ENCODE measurements at regions not wholly inside any gene's neighbourhood (a gene's known extent, or its start where the extent isn't known, plus 50 kb on each side); places are given as distances from the start of the nearest gene placed in this dataset.

DNA sequence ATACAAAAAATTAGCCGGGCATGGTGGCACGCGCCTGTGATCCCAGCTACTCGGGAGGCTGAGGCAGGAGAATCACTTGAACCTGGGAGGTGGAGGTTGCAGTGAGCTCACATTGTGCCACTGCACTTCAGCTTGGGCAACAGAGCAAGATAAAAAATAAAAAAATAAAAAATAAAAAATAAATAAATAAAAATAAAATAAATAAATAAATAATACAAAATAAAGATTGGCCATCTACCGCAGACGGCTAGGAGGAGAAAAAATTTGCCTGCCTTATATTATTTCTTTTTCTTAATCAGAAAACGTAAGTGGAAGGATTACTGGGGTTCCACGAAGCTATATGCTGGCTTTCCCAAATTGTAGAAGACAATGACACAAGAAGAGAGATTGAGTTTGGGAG is 229.7 kb downstream of the EPHA4 start:
- no peaks in the 10 kb centered on the region for H3K36me3 ChIP-seq (ENCODE audit: control insufficient read depth, low read length)
- no peak overlapping the region for H3K27ac ChIP-seq (ENCODE audit: low read depth, low read length)
- TF ChIP-seq, protein P1, sequence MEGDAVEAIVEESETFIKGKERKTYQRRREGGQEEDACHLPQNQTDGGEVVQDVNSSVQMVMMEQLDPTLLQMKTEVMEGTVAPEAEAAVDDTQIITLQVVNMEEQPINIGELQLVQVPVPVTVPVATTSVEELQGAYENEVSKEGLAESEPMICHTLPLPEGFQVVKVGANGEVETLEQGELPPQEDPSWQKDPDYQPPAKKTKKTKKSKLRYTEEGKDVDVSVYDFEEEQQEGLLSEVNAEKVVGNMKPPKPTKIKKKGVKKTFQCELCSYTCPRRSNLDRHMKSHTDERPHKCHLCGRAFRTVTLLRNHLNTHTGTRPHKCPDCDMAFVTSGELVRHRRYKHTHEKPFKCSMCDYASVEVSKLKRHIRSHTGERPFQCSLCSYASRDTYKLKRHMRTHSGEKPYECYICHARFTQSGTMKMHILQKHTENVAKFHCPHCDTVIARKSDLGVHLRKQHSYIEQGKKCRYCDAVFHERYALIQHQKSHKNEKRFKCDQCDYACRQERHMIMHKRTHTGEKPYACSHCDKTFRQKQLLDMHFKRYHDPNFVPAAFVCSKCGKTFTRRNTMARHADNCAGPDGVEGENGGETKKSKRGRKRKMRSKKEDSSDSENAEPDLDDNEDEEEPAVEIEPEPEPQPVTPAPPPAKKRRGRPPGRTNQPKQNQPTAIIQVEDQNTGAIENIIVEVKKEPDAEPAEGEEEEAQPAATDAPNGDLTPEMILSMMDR (IDR thresholded peaks at IDR 0.05; ENCODE audit: low read depth, low read length, poor library complexity, severe bottlenecking): no peak
- TF ChIP-seq EZH2phosphoT487 (IDR thresholded peaks at IDR 0.05; ENCODE audit: borderline replicate concordance, low read length): no peak
- no peaks in the 10 kb centered on the region for H3K9me2 ChIP-seq (replicated peaks; ENCODE audit: control insufficient read depth, low read length)
- H3K4me2 ChIP-seq (ENCODE audit: low read length): no peak overlapping the region
- no peak overlapping the region for H3K4me3 ChIP-seq (ENCODE audit: low read length)
- H4K20me1 ChIP-seq (ENCODE audit: control insufficient read depth, insufficient read depth, low read depth, low read length): no peaks in the 10 kb centered on the region
- no peaks in the 10 kb centered on the region for H3K79me2 ChIP-seq (ENCODE audit: control insufficient read depth, low read length)
- no peaks in the 10 kb centered on the region for H3K4me1 ChIP-seq (ENCODE audit: control insufficient read depth, low read length)
- no peaks in the 10 kb centered on the region for H3K9me3 ChIP-seq (ENCODE audit: control insufficient read depth, insufficient read depth, low read length)
- H3F3A ChIP-seq (ENCODE audit: control insufficient read depth, insufficient read depth): no peaks in the 10 kb centered on the region
- no peaks in the 10 kb centered on the region for H3K27me3 ChIP-seq (ENCODE audit: control insufficient read depth, low read length)

DNA sequence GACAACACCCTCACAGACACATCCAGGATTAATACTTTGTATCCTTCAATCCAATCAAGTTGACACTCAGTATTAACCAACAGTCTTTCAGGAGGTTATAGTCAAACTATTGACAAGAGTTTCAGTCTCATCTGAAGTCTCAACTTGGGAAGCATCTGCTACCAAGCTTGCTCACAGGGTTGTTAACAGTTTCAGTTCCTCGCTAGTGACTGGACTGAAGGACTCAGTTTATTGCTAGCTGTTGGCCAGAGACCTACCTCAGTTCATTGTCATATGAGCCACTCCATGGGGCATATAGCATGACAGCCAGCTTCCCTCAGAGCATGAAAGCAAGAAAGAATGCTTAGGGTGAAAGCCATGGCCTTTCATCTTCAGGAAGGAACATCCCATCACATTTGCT is 228.6 kb downstream of the EPHA4 start:
- Histone ChIP-seq H3F3A (ENCODE audit: control insufficient read depth, insufficient read depth) (no peaks in the 10 kb centered on the region), H3K4me3 (ENCODE audit: low read length) (no peak overlapping the region), H3K4me2 (ENCODE audit: low read length) (no peak overlapping the region), H3K9me3 (ENCODE audit: control insufficient read depth, insufficient read depth, low read length) (no peaks in the 10 kb centered on the region), H3K79me2 (ENCODE audit: control insufficient read depth, low read length) (no peaks in the 10 kb centered on the region), H3K27ac (ENCODE audit: low read depth, low read length) (no peak overlapping the region), H3K9me2 (replicated peaks; ENCODE audit: control insufficient read depth, low read length) (no peaks in the 10 kb centered on the region), H4K20me1 (ENCODE audit: control insufficient read depth, insufficient read depth, low read depth, low read length) (no peaks in the 10 kb centered on the region), H3K4me1 (ENCODE audit: control insufficient read depth, low read length) (no peaks in the 10 kb centered on the region), H3K27me3 (ENCODE audit: control insufficient read depth, low read length) (no peaks in the 10 kb centered on the region), H3K36me3 (ENCODE audit: control insufficient read depth, low read length) (no peaks in the 10 kb centered on the region)
- TF ChIP-seq, protein P1 (IDR thresholded peaks at IDR 0.05; ENCODE audit: low read depth, low read length, poor library complexity, severe bottlenecking): no peak
- no peak for TF ChIP-seq EZH2phosphoT487 (IDR thresholded peaks at IDR 0.05; ENCODE audit: borderline replicate concordance, low read length)

DNA sequence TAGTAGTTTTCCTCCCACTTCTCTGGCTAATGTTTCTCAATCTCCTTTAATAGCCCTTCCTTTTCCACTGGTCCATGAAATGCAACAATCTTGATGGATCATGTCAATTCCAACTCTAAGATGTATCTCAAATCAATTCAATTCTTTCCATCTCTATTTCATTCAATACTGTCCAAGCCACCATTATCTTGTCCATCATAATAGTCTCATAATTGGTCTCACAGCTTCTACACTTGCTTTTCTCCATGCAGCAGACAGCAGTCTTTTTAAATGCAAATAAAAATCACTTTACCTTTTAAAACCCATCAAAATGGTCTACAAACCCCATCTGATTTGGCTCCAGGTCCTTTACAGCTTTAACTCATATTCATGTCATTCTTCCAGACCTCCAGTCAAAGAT is 226.6 kb downstream of the EPHA4 start:
- H3K36me3 ChIP-seq (ENCODE audit: control insufficient read depth, low read length): no peaks in the 10 kb centered on the region
- no peak overlapping the region for H3K4me3 ChIP-seq (ENCODE audit: low read length)
- H3K4me1 ChIP-seq (ENCODE audit: control insufficient read depth, low read length): no peaks in the 10 kb centered on the region
- no peaks in the 10 kb centered on the region for H3F3A ChIP-seq (ENCODE audit: control insufficient read depth, insufficient read depth)
- H3K79me2 ChIP-seq (ENCODE audit: control insufficient read depth, low read length): no peaks in the 10 kb centered on the region
- H3K4me2 ChIP-seq (ENCODE audit: low read length): no peak overlapping the region
- no peak overlapping the region for H3K27ac ChIP-seq (ENCODE audit: low read depth, low read length)
- H4K20me1 ChIP-seq (ENCODE audit: control insufficient read depth, insufficient read depth, low read depth, low read length): no peaks in the 10 kb centered on the region
- H3K9me3 ChIP-seq (ENCODE audit: control insufficient read depth, insufficient read depth, low read length): no peaks in the 10 kb centered on the region
- H3K9me2 ChIP-seq (replicated peaks; ENCODE audit: control insufficient read depth, low read length): no peaks in the 10 kb centered on the region
- TF ChIP-seq, protein P1 (IDR thresholded peaks at IDR 0.05; ENCODE audit: low read depth, low read length, poor library complexity, severe bottlenecking): no peak
- no peak for TF ChIP-seq EZH2phosphoT487 (IDR thresholded peaks at IDR 0.05; ENCODE audit: borderline replicate concordance, low read length)
- no peaks in the 10 kb centered on the region for H3K27me3 ChIP-seq (ENCODE audit: control insufficient read depth, low read length)

DNA sequence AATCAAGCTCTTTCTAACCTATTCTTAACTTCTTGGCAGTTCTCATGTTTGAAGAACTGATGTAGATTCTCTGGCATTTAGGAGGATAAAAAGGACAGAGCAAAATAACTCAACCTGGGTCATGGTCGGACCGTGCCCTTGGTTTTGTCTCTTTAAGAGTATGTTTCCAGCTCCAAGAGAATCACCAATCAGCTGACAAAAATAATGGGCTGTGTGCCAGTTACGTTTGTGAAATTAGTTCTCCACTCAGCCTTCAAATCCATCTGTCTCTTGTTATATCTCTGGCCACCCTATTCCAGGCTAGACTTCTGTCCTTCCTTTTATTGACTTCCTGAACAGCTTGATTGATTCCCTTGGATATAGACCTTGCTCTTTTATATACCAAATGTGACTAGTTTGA is 225.7 kb downstream of the EPHA4 start:
- no peaks in the 10 kb centered on the region for H4K20me1 ChIP-seq (ENCODE audit: control insufficient read depth, insufficient read depth, low read depth, low read length)
- H3K4me3 ChIP-seq (ENCODE audit: low read length): no peak overlapping the region
- no peaks in the 10 kb centered on the region for H3K27me3 ChIP-seq (ENCODE audit: control insufficient read depth, low read length)
- H3K79me2 ChIP-seq (ENCODE audit: control insufficient read depth, low read length): no peaks in the 10 kb centered on the region
- H3K4me1 ChIP-seq (ENCODE audit: control insufficient read depth, low read length): no peaks in the 10 kb centered on the region
- H3K27ac ChIP-seq (ENCODE audit: low read depth, low read length): no peak overlapping the region
- H3K9me2 ChIP-seq (replicated peaks; ENCODE audit: control insufficient read depth, low read length): no peaks in the 10 kb centered on the region
- no peaks in the 10 kb centered on the region for H3F3A ChIP-seq (ENCODE audit: control insufficient read depth, insufficient read depth)
- H3K4me2 ChIP-seq (ENCODE audit: low read length): no peak overlapping the region
- H3K36me3 ChIP-seq (ENCODE audit: control insufficient read depth, low read length): no peaks in the 10 kb centered on the region
- TF ChIP-seq, protein P1 (IDR thresholded peaks at IDR 0.05; ENCODE audit: low read depth, low read length, poor library complexity, severe bottlenecking): no peak
- TF ChIP-seq EZH2phosphoT487 (IDR thresholded peaks at IDR 0.05; ENCODE audit: borderline replicate concordance, low read length): no peak
- no peaks in the 10 kb centered on the region for H3K9me3 ChIP-seq (ENCODE audit: control insufficient read depth, insufficient read depth, low read length)
